ENCODE measurements at regions not wholly inside any gene's neighbourhood (a gene's known extent, or its start where the extent isn't known, plus 50 kb on each side); places are given as distances from the start of the nearest gene placed in this dataset.

DNA sequence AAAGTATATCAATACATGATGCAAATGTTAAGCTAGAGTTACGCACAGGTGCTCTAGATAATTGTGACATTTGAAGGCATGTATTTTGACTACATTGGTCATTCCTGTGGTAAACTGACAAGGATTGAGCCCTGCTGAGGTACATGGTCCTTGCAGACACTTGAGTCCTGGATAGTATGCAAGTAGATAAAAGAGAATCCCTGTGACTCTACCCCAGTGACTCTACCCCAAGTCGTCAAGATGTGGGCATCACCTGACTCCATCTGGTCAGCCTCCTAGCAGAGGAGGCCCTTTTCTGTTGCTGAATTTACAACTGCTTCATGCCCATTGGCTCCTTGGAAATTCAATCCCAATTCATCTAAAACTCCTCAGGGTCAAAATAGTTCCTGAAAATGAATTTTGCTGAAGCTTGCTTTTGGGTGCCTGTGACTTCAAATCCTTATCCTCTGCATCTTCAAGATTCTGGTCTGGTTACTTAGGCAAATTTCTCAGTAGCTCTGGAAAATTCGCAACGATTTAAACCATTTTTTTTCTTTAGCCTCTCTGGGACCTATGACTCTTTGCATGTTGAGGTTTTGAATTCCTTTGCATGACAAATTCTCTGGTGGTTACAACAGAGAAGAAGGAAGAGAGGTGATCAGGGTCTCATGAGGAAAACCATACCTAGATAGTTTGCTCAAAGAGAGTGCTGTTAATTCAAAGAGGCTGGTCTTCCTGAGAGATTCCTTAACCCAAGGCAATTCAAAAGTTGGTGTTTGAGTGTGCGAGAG lies 422.1 kb downstream of the FGF9 start:
- no peak for ATAC-seq
- 84 to 88% methylated on average over 5 of the region's 5 CpGs for WGBS, 2 donors
- no peaks in the 10 kb centered on the region for H3K9me3 ChIP-seq
- TF ChIP-seq, protein P1, sequence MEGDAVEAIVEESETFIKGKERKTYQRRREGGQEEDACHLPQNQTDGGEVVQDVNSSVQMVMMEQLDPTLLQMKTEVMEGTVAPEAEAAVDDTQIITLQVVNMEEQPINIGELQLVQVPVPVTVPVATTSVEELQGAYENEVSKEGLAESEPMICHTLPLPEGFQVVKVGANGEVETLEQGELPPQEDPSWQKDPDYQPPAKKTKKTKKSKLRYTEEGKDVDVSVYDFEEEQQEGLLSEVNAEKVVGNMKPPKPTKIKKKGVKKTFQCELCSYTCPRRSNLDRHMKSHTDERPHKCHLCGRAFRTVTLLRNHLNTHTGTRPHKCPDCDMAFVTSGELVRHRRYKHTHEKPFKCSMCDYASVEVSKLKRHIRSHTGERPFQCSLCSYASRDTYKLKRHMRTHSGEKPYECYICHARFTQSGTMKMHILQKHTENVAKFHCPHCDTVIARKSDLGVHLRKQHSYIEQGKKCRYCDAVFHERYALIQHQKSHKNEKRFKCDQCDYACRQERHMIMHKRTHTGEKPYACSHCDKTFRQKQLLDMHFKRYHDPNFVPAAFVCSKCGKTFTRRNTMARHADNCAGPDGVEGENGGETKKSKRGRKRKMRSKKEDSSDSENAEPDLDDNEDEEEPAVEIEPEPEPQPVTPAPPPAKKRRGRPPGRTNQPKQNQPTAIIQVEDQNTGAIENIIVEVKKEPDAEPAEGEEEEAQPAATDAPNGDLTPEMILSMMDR (IDR thresholded peaks at IDR 0.05) = no peak
- no peaks in the 10 kb centered on the region for H3K27me3 ChIP-seq
- no peaks in the 10 kb centered on the region for H3K4me1 ChIP-seq
- no peaks in the 10 kb centered on the region for H3K36me3 ChIP-seq
- DNase-seq = no peak
- FAIRE-seq = no peak
- H3K27ac ChIP-seq = no peak overlapping the region
- no peak overlapping the region for H3K4me3 ChIP-seq
- intact Hi-C loops (cut with DNase I) = no loop called here

DNA sequence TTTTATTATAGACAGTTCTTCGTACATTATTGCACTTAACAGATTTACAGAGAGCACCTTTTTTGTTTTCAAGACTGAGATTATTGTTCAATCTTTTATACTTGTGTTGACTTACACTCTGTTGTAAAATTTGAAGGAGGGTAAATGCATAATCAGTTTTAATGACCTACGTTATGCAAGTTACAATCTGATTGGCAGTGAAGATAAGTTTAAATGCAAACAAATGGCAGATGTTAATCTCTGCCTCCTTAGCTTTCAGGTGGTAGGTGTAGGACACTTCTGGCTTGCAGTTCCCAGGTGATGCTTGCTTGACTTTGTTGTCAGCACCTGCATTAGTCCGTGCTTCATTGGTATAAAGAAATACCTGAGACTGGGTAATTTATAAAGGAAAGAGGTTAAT lies 424.9 kb downstream of the FGF9 start:
- Histone ChIP-seq H3K9me3 (no peaks in the 10 kb centered on the region), H3K4me1 (no peaks in the 10 kb centered on the region), H3K27ac (no peak overlapping the region), H3K36me3 (no peaks in the 10 kb centered on the region), H3K27me3 (no peaks in the 10 kb centered on the region), H3K4me3 (no peak overlapping the region)
- FAIRE-seq = no peak
- ATAC-seq = no peak
- 63 to 66% methylated on average over 3 of the region's 3 CpGs for WGBS, 2 donors
- TF ChIP-seq, protein P1 (IDR thresholded peaks at IDR 0.05) = no peak
- no peak for DNase-seq
- intact Hi-C loops (cut with DNase I) = no loop called here

DNA sequence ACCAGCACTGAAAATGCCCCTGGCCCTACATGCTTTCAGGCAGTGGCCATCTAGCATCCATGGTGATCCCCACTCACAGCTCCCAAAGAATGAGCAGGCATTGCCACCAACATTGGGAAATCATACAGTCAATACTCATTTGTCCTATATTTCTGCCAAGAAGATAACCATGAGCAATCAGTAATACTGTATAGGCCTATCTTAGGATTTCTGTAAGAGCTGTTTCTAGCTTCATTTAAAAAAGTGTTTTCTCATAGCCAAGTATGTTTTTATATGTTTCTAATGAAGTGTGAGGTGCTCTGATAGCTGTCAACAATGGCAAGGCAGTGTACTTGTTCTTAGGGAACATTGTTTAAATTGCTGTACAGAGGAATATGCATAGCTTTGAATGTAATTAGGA lies 428.7 kb downstream of the FGF9 start:
- H3K27me3 ChIP-seq = no peaks in the 10 kb centered on the region
- FAIRE-seq = no peak

DNA sequence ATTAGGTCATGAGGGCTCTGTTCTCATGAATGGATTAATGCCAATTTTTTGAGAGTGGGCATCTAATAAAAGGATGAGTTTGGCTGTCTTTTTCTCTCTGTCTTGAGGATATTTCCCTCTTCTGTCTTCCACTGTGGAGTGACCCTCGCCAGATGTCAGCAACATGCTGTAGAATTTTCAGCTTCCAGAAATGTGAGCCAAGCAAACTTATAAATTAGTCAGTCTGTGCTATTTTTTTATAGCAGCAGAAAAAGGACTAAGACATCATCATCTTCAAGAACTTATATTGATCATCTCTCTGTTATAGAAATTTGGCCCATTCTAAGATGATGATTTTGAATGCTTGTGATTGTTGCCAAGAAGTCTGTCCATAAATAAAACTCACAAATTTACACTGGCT lies 431.4 kb downstream of the FGF9 start:
- TF ChIP-seq, protein P1 (IDR thresholded peaks at IDR 0.05) = no peak
- FAIRE-seq (no peak), DNase-seq (no peak), ATAC-seq (no peak)
- 91 to 94% methylated on average over 1 of the region's 1 CpG for WGBS, 2 donors
- intact Hi-C loops (cut with DNase I) = no loop called here
- no peaks in the 10 kb centered on the region for H3K36me3 ChIP-seq
- H3K27ac ChIP-seq = no peak overlapping the region
- H3K9me3 ChIP-seq = no peaks in the 10 kb centered on the region
- peaks cover 0 to 4% (median 2%) of the 10 kb centered on the region in 3 donors for H3K4me1 ChIP-seq
- H3K27me3 ChIP-seq = no peaks in the 10 kb centered on the region
- H3K4me3 ChIP-seq = no peak overlapping the region

More for the DNA sequence above, 428.7 kb downstream of the FGF9 start:
- H3K36me3 ChIP-seq = no peaks in the 10 kb centered on the region
- no peak for DNase-seq
- H3K9me3 ChIP-seq = no peaks in the 10 kb centered on the region
- no peak overlapping the region for H3K4me3 ChIP-seq
- H3K4me1 ChIP-seq = no peaks in the 10 kb centered on the region
- ATAC-seq = peak in 1 of 4 donors; percentile 19
- intact Hi-C loops (cut with DNase I) = no loop called here
- no peak overlapping the region for H3K27ac ChIP-seq
- TF ChIP-seq, protein P1 (IDR thresholded peaks at IDR 0.05) = no peak
